Nephron progenitor cell (in vitro differentiated cells): ENCODE measurements at regions not wholly inside any gene's neighbourhood (a gene's known extent, or its start where the extent isn't known, plus 50 kb on each side); places are given as distances from the start of the nearest gene placed in this dataset.

Experiments
- DNase-seq: peaks from one replicate; pipeline ENCODE4 v3.0.0; 2021
- H3K27ac Mint-ChIP-seq: 2 replicates; pipeline ENCODE4 v1.8.0; 2021; ENCODE audit warnings: mild to moderate bottlenecking, moderate library complexity, mixed read lengths
- H3K27me3 Mint-ChIP-seq: 2 replicates; pipeline ENCODE4 v1.8.0; 2021; ENCODE audit warnings: mild to moderate bottlenecking, low read depth, mixed read lengths; ENCODE audit not compliant: poor library complexity
- H3K36me3 Mint-ChIP-seq: 2 replicates; pipeline ENCODE4 v1.8.0; 2021; ENCODE audit warnings: low read depth, mixed read lengths
- H3K4me1 Mint-ChIP-seq: 2 replicates; pipeline ENCODE4 v1.8.0; 2021; ENCODE audit warnings: mixed read lengths
- H3K4me3 Mint-ChIP-seq: 2 replicates; pipeline ENCODE4 v1.8.0; 2021; ENCODE audit warnings: mild to moderate bottlenecking, moderate library complexity, mixed read lengths
- H3K9me3 Mint-ChIP-seq: 2 replicates; pipeline ENCODE4 v1.8.0; 2021; ENCODE audit warnings: mild to moderate bottlenecking, moderate library complexity, mixed read lengths
- TF ChIP-seq, protein P1 (sequence below): fragments of 200-600 bp; sonication (generic); IDR thresholded peaks from 2 replicates; pipeline ENCODE4 v1.5.0; 2021; ENCODE audit warnings: antibody characterized with exemption

DNA sequence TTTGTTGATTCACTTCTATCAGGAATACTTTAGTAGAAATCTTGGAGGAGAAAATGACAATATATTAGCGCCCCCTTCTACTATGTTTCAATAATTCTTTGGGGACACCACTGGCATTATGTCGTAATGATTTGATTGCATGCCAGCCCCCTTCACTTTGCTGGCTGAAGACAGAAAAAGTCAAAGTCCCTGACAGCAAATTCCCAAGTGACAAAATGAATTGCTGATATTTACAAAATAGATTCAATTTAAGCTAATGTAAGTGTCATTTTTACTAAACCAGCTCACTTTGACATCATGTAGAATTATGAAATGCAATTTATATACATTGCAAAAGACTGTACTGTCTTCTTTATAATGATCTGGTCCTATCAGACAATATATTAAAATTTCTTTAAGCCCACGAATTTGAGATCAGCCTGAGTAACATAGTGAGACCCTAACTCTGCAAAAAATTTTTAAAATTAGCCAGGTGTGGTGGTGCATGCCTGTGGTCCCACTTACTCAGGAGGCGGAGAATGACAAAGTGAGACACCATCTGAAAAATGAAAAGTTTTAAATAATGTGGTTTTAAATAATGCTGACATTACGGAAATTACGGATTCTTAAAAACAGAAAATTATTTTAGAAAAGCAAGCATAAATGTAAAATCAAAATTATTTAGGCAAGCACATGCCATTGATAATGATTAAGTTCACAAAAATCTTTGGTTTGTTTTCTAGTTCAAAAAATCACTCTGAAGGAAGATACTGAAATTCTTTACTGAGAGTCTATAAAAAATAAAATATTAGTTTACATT lies 520.1 kb upstream of the PKDCC start:
- peaks cover 5% of the 10 kb centered on the region for H3K27me3 Mint-ChIP-seq
- no peaks in the 10 kb centered on the region for H3K36me3 Mint-ChIP-seq
- no peak overlapping the region for H3K27ac Mint-ChIP-seq
- TF ChIP-seq, protein P1, sequence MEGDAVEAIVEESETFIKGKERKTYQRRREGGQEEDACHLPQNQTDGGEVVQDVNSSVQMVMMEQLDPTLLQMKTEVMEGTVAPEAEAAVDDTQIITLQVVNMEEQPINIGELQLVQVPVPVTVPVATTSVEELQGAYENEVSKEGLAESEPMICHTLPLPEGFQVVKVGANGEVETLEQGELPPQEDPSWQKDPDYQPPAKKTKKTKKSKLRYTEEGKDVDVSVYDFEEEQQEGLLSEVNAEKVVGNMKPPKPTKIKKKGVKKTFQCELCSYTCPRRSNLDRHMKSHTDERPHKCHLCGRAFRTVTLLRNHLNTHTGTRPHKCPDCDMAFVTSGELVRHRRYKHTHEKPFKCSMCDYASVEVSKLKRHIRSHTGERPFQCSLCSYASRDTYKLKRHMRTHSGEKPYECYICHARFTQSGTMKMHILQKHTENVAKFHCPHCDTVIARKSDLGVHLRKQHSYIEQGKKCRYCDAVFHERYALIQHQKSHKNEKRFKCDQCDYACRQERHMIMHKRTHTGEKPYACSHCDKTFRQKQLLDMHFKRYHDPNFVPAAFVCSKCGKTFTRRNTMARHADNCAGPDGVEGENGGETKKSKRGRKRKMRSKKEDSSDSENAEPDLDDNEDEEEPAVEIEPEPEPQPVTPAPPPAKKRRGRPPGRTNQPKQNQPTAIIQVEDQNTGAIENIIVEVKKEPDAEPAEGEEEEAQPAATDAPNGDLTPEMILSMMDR: no peak
- H3K4me3 Mint-ChIP-seq: no peak overlapping the region
- DNase-seq: no peak
- H3K4me1 Mint-ChIP-seq: no peaks in the 10 kb centered on the region
- no peaks in the 10 kb centered on the region for H3K9me3 Mint-ChIP-seq

DNA sequence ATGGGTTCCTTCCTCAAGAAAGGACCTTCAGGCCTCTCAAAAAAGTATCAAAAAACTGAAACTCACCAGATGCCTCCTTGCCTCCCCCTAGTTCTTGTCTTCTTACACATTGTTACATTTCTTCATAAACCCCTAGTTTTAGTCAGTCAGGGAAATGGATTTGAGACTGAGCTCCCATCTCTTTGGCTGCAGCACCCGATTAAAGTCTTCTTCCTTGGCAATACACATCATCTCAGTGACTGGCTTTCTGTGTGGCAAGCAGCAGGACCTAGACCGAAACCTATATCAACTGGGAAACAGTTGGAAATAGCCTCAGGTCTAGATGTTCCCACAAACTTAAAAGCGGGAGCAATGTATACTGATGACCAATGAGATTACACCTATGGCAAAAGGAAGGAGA lies 512.2 kb upstream of the PKDCC start:
- TF ChIP-seq, protein P1: no peak
- DNase-seq: no peak
- H3K27ac Mint-ChIP-seq: no peak overlapping the region
- H3K9me3 Mint-ChIP-seq: peaks cover 6% of the 10 kb centered on the region
- no peaks in the 10 kb centered on the region for H3K4me1 Mint-ChIP-seq
- peaks cover 15% of the 10 kb centered on the region for H3K27me3 Mint-ChIP-seq
- no peak overlapping the region for H3K4me3 Mint-ChIP-seq
- H3K36me3 Mint-ChIP-seq: no peaks in the 10 kb centered on the region

DNA sequence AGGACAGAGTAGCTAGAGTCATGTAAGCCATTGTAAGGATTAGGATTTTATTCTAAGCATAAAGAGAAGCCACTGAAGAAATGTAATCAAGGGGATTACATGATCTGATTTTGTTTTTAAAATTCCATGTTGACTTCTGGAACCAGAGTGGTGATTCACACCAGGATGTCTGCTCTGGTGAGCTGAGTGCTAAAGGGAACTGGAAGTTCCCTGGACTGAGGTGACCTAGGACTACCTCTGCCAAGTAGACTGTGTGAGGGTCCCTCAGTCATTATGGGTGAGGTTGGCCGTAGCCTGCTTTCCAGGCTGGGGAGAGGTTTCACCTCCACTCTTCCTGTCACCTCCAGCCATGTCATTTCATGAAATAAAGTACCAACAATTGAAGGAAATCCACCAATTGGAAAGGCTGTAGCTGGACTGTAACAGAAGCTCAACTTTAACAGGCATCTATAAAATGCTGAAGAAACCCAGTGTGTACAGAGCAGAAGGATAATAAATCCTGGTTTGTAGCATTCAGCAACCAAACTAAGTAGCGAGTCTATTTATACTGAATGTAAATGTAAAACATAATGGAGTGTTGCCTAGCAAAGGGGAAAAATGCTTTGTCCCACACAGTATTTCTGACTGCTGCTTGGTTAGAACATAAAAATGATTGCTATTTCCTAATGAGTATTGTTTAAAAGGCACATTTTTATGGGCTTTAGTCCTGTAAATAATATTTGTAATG lies 507.4 kb upstream of the PKDCC start:
- TF ChIP-seq, protein P1: no peak

DNA sequence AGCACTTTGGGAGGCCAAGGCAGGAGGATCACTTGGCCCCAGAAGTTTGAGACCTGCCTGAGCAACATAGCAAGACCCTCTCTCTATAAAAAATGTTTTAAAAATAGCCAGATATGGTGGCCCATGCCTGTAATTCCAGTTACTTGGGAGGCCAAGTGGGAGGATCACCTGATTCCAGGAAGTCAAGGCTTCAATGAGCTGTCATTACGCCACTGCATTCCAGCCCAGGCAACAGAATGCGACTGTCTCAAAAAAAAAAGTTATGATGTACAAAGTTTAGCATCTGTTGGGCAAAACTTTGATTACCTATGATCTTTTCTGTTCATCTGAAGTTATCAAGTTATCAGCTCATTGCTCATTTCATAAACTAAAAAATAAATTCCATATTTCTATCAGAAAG lies 504.1 kb upstream of the PKDCC start:
- H3K4me1 Mint-ChIP-seq: no peaks in the 10 kb centered on the region
- H3K27ac Mint-ChIP-seq: no peak overlapping the region
- no peak overlapping the region for H3K4me3 Mint-ChIP-seq
- no peaks in the 10 kb centered on the region for H3K36me3 Mint-ChIP-seq
- TF ChIP-seq, protein P1: no peak
- no peak for DNase-seq
- H3K27me3 Mint-ChIP-seq: peaks cover 7% of the 10 kb centered on the region
- no peaks in the 10 kb centered on the region for H3K9me3 Mint-ChIP-seq

More for the DNA sequence above, 507.4 kb upstream of the PKDCC start:
- no peaks in the 10 kb centered on the region for H3K36me3 Mint-ChIP-seq
- no peaks in the 10 kb centered on the region for H3K4me1 Mint-ChIP-seq
- no peak overlapping the region for H3K4me3 Mint-ChIP-seq
- DNase-seq: no peak
- H3K9me3 Mint-ChIP-seq: peaks cover 4% of the 10 kb centered on the region
- no peak overlapping the region for H3K27ac Mint-ChIP-seq
- H3K27me3 Mint-ChIP-seq: peaks cover 10% of the 10 kb centered on the region

DNA sequence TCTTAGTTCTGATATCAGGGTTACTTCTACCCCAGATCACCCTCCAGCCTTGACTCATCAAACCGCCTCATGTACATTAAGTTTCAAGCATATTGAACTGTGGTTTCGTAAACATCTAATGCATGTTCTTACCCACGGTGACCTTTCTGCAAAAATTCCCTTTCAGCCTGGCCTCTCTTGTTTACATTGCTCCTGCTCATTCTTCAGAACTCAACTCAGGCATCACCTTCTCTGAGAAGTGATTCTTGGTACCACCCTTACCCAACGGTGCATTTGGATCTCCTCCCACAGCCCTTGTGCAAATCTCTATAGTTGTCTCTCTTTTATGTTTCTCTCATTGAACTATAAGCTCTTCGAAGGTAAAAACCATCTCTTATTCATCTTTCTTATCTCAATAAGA lies 503.1 kb upstream of the PKDCC start:
- TF ChIP-seq, protein P1: no peak
- Mint-ChIP-seq H3K27ac (no peak overlapping the region), H3K4me3 (no peak overlapping the region), H3K36me3 (no peaks in the 10 kb centered on the region), H3K27me3 (peaks cover 4% of the 10 kb centered on the region), H3K4me1 (no peaks in the 10 kb centered on the region), H3K9me3 (no peaks in the 10 kb centered on the region)
- DNase-seq: no peak
